Osteocyte (in vitro differentiated cells): ENCODE measurements at regions not wholly inside any gene's neighbourhood (a gene's known extent, or its start where the extent isn't known, plus 50 kb on each side); places are given as distances from the start of the nearest gene placed in this dataset.

Source experiments
- DNase-seq: peaks from one replicate; pipeline ENCODE4 v3.0.0; 2021; ENCODE audit warnings: mixed read lengths; ENCODE audit not compliant: unreplicated experiment; ENCODE audit errors: extremely low spot score
- H3K27ac Mint-ChIP-seq: one replicate; pipeline ENCODE4 v1.8.0; 2021; ENCODE audit warnings: mild to moderate bottlenecking, mixed read lengths; ENCODE audit not compliant: unreplicated experiment
- H3K27me3 Mint-ChIP-seq: one replicate; pipeline ENCODE4 v1.8.0; 2021; ENCODE audit warnings: mixed read lengths; ENCODE audit not compliant: unreplicated experiment
- H3K36me3 Mint-ChIP-seq: one replicate; pipeline ENCODE4 v1.8.0; 2021; ENCODE audit warnings: mixed read lengths; ENCODE audit not compliant: unreplicated experiment
- H3K4me1 Mint-ChIP-seq: one replicate; pipeline ENCODE4 v1.8.0; 2021; ENCODE audit warnings: mixed read lengths; ENCODE audit not compliant: unreplicated experiment
- H3K4me3 Mint-ChIP-seq: one replicate; pipeline ENCODE4 v1.8.0; 2021; ENCODE audit warnings: mild to moderate bottlenecking, moderate library complexity, mixed read lengths; ENCODE audit not compliant: unreplicated experiment
- H3K9me3 Mint-ChIP-seq: one replicate; pipeline ENCODE4 v1.8.0; 2021; ENCODE audit warnings: mixed read lengths; ENCODE audit not compliant: unreplicated experiment
- CTCF ChIP-seq: fragments of 200-600 bp; sonication (generic); IDR thresholded peaks from 2 replicates; pipeline ENCODE4 v1.5.0; 2021; ENCODE audit warnings: antibody characterized with exemption, mild to moderate bottlenecking, moderate library complexity

- no peak overlapping the region for H3K4me3 Mint-ChIP-seq
- TF ChIP-seq CTCF, result no peak
- no peak for DNase-seq
- no peaks in the 10 kb centered on the region for H3K36me3 Mint-ChIP-seq
- H3K27me3 Mint-ChIP-seq, result no peaks in the 10 kb centered on the region
- H3K4me1 Mint-ChIP-seq, result no peaks in the 10 kb centered on the region
- H3K9me3 Mint-ChIP-seq, result peaks cover 38% of the 10 kb centered on the region
- no peak overlapping the region for H3K27ac Mint-ChIP-seq
These were observed 488.6 kb downstream of the HAPSTR1 start for GRCh38 chr16:9580025-9580424.

- H3K27me3 Mint-ChIP-seq, result no peaks in the 10 kb centered on the region
- H3K27ac Mint-ChIP-seq, result no peak overlapping the region
- TF ChIP-seq CTCF, result no peak
- H3K36me3 Mint-ChIP-seq, result no peaks in the 10 kb centered on the region
- no peak for DNase-seq
- H3K9me3 Mint-ChIP-seq, result peaks cover 11% of the 10 kb centered on the region
- no peak overlapping the region for H3K4me3 Mint-ChIP-seq
- no peaks in the 10 kb centered on the region for H3K4me1 Mint-ChIP-seq
These were observed 502.0 kb downstream of the HAPSTR1 start for GRCh38 chr16:9593440-9593839.

- H3K4me1 Mint-ChIP-seq, result no peaks in the 10 kb centered on the region
- H3K9me3 Mint-ChIP-seq, result peaks cover 11% of the 10 kb centered on the region
- no peaks in the 10 kb centered on the region for H3K27me3 Mint-ChIP-seq
- H3K27ac Mint-ChIP-seq, result no peak overlapping the region
- TF ChIP-seq CTCF, result no peak
- DNase-seq, result no peak
- H3K36me3 Mint-ChIP-seq, result no peaks in the 10 kb centered on the region
- H3K4me3 Mint-ChIP-seq, result no peak overlapping the region
These were observed 502.6 kb downstream of the HAPSTR1 start for GRCh38 chr16:9594047-9594446.

- Mint-ChIP-seq H3K27ac (no peak overlapping the region), H3K4me3 (no peak overlapping the region), H3K4me1 (no peaks in the 10 kb centered on the region), H3K9me3 (peaks cover 11% of the 10 kb centered on the region), H3K36me3 (no peaks in the 10 kb centered on the region), H3K27me3 (no peaks in the 10 kb centered on the region)
- DNase-seq, result no peak
- TF ChIP-seq CTCF, result no peak
These were observed 503.5 kb downstream of the HAPSTR1 start for GRCh38 chr16:9594946-9595345.

DNA sequence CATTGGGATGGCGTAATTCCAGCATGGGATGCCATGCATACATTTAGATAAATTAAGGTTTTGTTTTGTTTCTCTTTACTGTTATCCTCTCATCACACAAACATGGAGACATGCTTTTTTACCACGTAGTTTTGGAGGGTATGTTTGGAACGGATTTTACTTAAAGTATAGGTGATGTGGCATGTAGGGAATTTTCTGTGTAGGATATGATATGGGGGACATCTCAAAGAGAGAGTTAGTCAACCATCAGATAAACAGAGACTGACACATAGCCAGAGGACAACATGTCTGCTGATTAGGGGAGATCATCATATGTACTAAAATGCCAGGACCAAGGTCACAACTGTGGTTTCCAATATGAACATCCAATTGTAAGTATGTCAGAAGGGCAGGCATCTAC, 503.9 kb downstream of the HAPSTR1 start:
- TF ChIP-seq CTCF, result no peak
- Mint-ChIP-seq H3K4me1 (no peaks in the 10 kb centered on the region), H3K36me3 (no peaks in the 10 kb centered on the region), H3K27ac (no peak overlapping the region), H3K27me3 (no peaks in the 10 kb centered on the region), H3K4me3 (no peak overlapping the region), H3K9me3 (peaks cover 8% of the 10 kb centered on the region)
- no peak for DNase-seq
